Panc1 (cell line): ENCODE measurements at regions not wholly inside any gene's neighbourhood (a gene's known extent, or its start where the extent isn't known, plus 50 kb on each side); places are given as distances from the start of the nearest gene placed in this dataset.

ENCODE experiments used
- ATAC-seq: fragments of 200-7000 bp; cut with Tn5 transposase; 2 replicates; pipeline ENCODE4 v1.9.1; 2020; ENCODE audit warnings: mild to moderate bottlenecking, moderate library complexity
- BruUV-seq: library from RNA; stranded (reverse); fragments of 400-500 nt; replicated peaks from 2 replicates; lab custom pipeline; 2021; lab: Mats Ljungman, UMichigan
- CTCF ChIA-PET: fragments of 300-600 bp; sonication (Branson Sonifier 250); formaldehyde crosslinking; loops from one replicate; lab custom pipeline; 2022; ENCODE audit warnings: antibody characterized with exemption; lab: Charles Lee
- POLR2A ChIA-PET: fragments of 300-600 bp; sonication (Branson Sonifier 250); formaldehyde crosslinking; loops from one replicate; lab custom pipeline; 2022; ENCODE audit warnings: antibody characterized with exemption; lab: Charles Lee
- DNase-seq: peaks from one replicate; pipeline ENCODE4 v3.0.0-alpha.2; 2010; ENCODE audit warnings: low read depth, low spot score
- H3K27ac ChIP-seq: 2 replicates; pipeline ENCODE4 v1.5.1; 2011; ENCODE audit warnings: mild to moderate bottlenecking, low read length, inconsistent platforms
- H3K27me3 ChIP-seq: fragments of 200-500 bp; sonication (Bioruptor generic); 2 replicates; pipeline ENCODE4 v1.6.0; 2014; ENCODE audit warnings: low read length, inconsistent platforms; ENCODE audit not compliant: control insufficient read depth, insufficient read depth
- H3K36me3 ChIP-seq: fragments of 200-500 bp; sonication (Bioruptor generic); 2 replicates; pipeline ENCODE4 v1.5.1; 2014; ENCODE audit warnings: inconsistent platforms, mild to moderate bottlenecking, low read length, moderate library complexity; ENCODE audit not compliant: control insufficient read depth, insufficient read depth
- H3K4me1 ChIP-seq: 2 replicates; pipeline ENCODE4 v1.5.1; 2011; ENCODE audit warnings: inconsistent platforms, mild to moderate bottlenecking, low read length, moderate library complexity; ENCODE audit not compliant: control insufficient read depth, insufficient read depth
- H3K4me3 ChIP-seq, 2 experiments: 2 replicates each; pipeline ENCODE4 v1.5.1; 2011 to 2012; ENCODE audit warnings: low read depth in 2 of 2, low read length in 2 of 2, mild to moderate bottlenecking in 2 of 2, inconsistent platforms in 1 of 2, moderate library complexity in 1 of 2
- H3K9me3 ChIP-seq: fragments of 200-500 bp; sonication (Bioruptor generic); 2 replicates; pipeline ENCODE4 v1.5.1; 2014; ENCODE audit warnings: low read depth, mild to moderate bottlenecking, inconsistent platforms, low read length, moderate library complexity; ENCODE audit not compliant: control insufficient read depth, insufficient read depth
- POLR2AphosphoS5 ChIP-seq: IDR thresholded peaks from 2 replicates; pipeline ENCODE4 v1.6.1; 2012; ENCODE audit warnings: mild to moderate bottlenecking, low read depth, low read length, moderate library complexity
- SIN3A ChIP-seq: IDR thresholded peaks from 2 replicates; pipeline ENCODE4 v1.6.1; 2012; ENCODE audit warnings: low read depth, mild to moderate bottlenecking, low read length, moderate library complexity, borderline replicate concordance; ENCODE audit not compliant: insufficient read depth
- TCF7L2 ChIP-seq: IDR thresholded peaks from 2 replicates; pipeline ENCODE4 v1.6.1; 2011; ENCODE audit warnings: mild to moderate bottlenecking, low read depth, low read length, inconsistent platforms
- in situ Hi-C: cut with HindIII; loops from 2 replicates; pipeline ENCODE4 v1.10.0; 2016; ENCODE audit warnings: low sequenced_read_pairs, low pct_unique_long_range_greater_than_20kb
- intact Hi-C: fragments of 100-400 bp; cut with micrococcal nuclease; formaldehyde crosslinking; loops from one replicate; pipeline ENCODE4 v1.10.0; 2022; ENCODE audit not compliant: unreplicated experiment
- TF ChIP-seq, protein P1 (sequence below): fragments of 450-650 bp; IDR thresholded peaks from 2 replicates; pipeline ENCODE4 v1.5.1; 2017; ENCODE audit warnings: mild to moderate bottlenecking
- TF ChIP-seq, protein P2 (sequence below), 2 experiments: IDR thresholded peaks; 2 replicates each; pipeline ENCODE4 v1.6.1; 2011 to 2012; ENCODE audit warnings: low read depth in 2 of 2, control low read depth in 1 of 2, low read length in 1 of 2, mild to moderate bottlenecking in 1 of 2, moderate library complexity in 1 of 2; ENCODE audit not compliant: insufficient read depth in 1 of 2

DNA sequence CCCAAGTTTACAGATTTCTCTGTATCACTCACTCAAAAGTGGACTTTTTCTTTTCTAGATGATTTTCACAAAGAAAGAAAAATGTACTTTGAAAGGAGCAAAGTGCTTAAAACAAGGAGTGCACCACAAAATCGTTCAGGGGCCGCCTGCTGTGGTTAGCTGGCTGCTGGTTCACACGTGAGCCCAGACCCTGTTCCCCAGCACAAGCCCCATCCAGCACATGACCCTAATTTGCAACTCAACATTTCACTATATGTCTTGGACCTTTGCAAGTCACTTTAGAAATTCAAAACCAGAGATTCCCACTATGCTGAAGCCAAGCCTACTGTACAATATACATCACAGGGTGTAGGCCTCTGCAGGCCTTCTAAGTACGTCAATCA, 95.5 kb upstream of the NHSL1 start:
- no TSS peak for BruUV-seq
- no peaks in the 10 kb centered on the region for H3K36me3 ChIP-seq
- H3K4me3 ChIP-seq, result no peak overlapping the region
- H3K9me3 ChIP-seq, result no peaks in the 10 kb centered on the region
- H3K4me1 ChIP-seq, result peaks cover 21% of the 10 kb centered on the region
- intact Hi-C loops, result loop anchor here (10.0 kb wide), 2 partner anchors 90 to 480 kb away; no protein-coding TSS in a partner anchor
- ATAC-seq (no peak), DNase-seq (no peak)
- CTCF ChIA-PET, result no interaction called here
- POLR2A ChIA-PET, result no interaction called here
- H3K27me3 ChIP-seq, result no peaks in the 10 kb centered on the region
- no peak overlapping the region for H3K27ac ChIP-seq
- in situ Hi-C loops, result no loop called here
- TF ChIP-seq, protein P1, sequence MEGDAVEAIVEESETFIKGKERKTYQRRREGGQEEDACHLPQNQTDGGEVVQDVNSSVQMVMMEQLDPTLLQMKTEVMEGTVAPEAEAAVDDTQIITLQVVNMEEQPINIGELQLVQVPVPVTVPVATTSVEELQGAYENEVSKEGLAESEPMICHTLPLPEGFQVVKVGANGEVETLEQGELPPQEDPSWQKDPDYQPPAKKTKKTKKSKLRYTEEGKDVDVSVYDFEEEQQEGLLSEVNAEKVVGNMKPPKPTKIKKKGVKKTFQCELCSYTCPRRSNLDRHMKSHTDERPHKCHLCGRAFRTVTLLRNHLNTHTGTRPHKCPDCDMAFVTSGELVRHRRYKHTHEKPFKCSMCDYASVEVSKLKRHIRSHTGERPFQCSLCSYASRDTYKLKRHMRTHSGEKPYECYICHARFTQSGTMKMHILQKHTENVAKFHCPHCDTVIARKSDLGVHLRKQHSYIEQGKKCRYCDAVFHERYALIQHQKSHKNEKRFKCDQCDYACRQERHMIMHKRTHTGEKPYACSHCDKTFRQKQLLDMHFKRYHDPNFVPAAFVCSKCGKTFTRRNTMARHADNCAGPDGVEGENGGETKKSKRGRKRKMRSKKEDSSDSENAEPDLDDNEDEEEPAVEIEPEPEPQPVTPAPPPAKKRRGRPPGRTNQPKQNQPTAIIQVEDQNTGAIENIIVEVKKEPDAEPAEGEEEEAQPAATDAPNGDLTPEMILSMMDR, result no peak
- no peak for TF ChIP-seq TCF7L2
- no peak for TF ChIP-seq SIN3A
- TF ChIP-seq, protein P2, sequence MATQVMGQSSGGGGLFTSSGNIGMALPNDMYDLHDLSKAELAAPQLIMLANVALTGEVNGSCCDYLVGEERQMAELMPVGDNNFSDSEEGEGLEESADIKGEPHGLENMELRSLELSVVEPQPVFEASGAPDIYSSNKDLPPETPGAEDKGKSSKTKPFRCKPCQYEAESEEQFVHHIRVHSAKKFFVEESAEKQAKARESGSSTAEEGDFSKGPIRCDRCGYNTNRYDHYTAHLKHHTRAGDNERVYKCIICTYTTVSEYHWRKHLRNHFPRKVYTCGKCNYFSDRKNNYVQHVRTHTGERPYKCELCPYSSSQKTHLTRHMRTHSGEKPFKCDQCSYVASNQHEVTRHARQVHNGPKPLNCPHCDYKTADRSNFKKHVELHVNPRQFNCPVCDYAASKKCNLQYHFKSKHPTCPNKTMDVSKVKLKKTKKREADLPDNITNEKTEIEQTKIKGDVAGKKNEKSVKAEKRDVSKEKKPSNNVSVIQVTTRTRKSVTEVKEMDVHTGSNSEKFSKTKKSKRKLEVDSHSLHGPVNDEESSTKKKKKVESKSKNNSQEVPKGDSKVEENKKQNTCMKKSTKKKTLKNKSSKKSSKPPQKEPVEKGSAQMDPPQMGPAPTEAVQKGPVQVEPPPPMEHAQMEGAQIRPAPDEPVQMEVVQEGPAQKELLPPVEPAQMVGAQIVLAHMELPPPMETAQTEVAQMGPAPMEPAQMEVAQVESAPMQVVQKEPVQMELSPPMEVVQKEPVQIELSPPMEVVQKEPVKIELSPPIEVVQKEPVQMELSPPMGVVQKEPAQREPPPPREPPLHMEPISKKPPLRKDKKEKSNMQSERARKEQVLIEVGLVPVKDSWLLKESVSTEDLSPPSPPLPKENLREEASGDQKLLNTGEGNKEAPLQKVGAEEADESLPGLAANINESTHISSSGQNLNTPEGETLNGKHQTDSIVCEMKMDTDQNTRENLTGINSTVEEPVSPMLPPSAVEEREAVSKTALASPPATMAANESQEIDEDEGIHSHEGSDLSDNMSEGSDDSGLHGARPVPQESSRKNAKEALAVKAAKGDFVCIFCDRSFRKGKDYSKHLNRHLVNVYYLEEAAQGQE (IDR thresholded peaks at IDR 0.05; ENCODE audit: insufficient read depth in 1 of 2, low read depth in 2 of 2, low read length in 1 of 2), result no peak
- TF ChIP-seq POLR2AphosphoS5, result no peak

DNA sequence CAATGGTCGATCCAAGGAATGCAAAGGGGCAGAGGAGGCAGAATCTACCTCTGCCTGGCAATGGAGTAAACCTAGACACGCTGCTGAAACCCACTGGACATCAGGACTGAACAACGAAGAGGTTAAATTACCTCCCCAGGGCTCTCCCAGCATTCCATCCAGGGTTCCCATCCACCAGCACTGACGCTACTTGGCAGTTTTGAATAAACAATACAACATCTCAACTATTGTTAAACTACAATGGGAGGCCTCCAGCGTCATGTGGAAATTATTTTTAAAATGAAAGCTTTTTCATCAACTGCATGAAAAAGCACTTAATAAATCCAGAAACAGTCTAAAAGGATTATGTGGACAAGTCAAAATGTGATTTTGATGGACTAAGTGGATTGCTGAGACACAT, 96.8 kb upstream of the NHSL1 start:
- intact Hi-C loops (loop anchor here (10.0 kb wide), 2 partner anchors 89 to 481 kb away; no protein-coding TSS in a partner anchor), in situ Hi-C loops (no loop called here)
- no TSS peak for BruUV-seq
- TF ChIP-seq, protein P1, result no peak
- TF ChIP-seq, protein P2 (IDR thresholded peaks at IDR 0.05; ENCODE audit: insufficient read depth in 1 of 2, low read depth in 2 of 2, low read length in 1 of 2), result no peak
- TF ChIP-seq SIN3A (no peak), POLR2AphosphoS5 (no peak), TCF7L2 (no peak)
- no peak for DNase-seq
- Histone ChIP-seq H3K9me3 (no peaks in the 10 kb centered on the region), H3K27ac (no peak overlapping the region), H3K36me3 (no peaks in the 10 kb centered on the region), H3K27me3 (no peaks in the 10 kb centered on the region), H3K4me3 (no peak overlapping the region), H3K4me1 (peaks cover 19% of the 10 kb centered on the region)
- no peak for ATAC-seq
- ChIA-PET CTCF (interaction anchor here (0.5 kb wide), 1 partner anchor 470 kb away, joined by 7 read pairs; no protein-coding TSS in a partner anchor), POLR2A (no interaction called here)
